ENCODE measurements at regions not wholly inside any gene's neighbourhood (a gene's known extent, or its start where the extent isn't known, plus 50 kb on each side); places are given as distances from the start of the nearest gene placed in this dataset.
"Not testable (repeated sequence)": the region's sequence is repeated elsewhere in the genome, so short reads cannot be mapped to it uniquely, and the experiment has no call there.

DNA sequence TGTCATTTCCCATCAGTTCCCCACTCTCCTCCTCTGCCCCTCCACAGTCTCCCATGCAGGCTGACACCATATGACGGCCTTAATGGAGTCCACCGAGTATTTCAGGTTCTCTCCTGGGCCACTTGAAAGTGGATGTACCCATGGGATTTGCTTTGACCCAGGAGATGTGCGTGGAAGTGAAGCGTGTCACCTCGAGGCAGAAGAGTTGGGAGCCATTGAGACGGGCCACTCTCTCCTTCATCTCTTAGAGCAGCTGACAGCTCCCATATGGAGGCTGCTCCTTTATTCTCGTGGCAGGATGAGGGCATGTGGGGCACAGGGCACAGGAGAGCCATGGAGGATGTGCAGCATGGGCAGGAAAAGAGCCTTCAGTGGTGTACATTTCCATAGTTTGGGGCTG lies 144.7 kb upstream of the CRYM start:
- DNase-seq = not testable (repeated sequence)

DNA sequence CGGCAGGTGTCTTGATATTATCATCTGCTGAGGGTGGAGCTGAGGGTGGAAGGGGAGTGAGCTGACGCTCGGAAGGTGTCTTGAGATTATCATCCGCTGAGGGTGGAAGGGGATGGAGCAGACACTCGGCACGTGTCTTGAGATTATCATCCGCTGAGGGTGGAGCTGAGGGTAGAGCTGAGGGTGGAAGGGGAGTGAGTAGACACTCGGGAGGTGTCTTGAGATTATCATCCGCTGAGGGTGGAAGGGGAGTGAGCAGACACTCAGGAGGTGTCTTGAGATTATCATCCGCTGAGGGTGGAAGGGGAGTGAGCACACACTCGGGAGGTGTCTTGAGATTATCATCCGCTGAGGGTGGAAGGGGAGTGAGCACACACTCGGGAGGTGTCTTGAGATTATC lies 126.6 kb upstream of the CRYM start:
- DNase-seq = not testable (repeated sequence)

- not testable (repeated sequence) for DNase-seq
These were observed 119.8 kb upstream of the CRYM start for GRCh38 chr16:21397866-21398265.

DNA sequence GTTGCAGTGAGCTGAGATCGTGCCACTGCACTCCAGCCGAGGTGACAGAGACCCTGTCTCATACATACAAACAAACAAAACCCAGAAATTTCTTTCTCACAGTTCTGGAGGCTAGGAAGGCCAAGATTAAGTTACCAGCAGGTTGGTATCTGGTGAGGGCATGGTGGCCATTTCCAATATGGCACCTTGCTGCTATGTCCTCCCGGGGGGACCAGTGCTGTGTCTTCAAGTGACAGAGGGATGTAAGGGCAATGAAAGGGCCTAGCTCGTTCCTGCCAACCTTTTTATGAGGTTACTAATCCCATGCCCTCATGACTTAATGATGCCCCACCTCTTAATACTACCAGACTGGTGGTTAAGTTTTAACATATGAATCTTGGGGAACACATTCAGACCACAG lies 118.5 kb upstream of the CRYM start:
- DNase-seq = not testable (repeated sequence)

DNA sequence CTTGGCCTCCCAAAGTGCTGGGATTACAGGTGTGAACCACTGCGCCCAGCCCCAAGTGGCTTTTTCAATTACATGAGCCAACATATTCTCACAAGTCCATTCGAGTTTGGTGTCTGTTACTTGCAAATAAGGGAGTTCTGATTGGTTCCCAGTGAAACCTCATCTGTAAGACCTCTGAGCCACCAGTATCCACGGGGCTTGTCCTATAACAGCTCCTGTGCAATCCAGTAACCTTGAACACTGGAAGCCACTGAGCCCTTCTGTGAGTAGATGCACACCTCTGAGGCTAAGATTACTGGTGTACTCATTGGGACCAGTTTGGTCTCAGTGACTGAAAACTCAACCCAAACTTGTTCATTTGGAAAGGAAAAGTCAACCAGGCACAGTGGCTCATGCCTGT lies 112.5 kb upstream of the CRYM start:
- not testable (repeated sequence) for DNase-seq

- DNase-seq = not testable (repeated sequence)
These were observed 111.8 kb upstream of the CRYM start for GRCh38 chr16:21389860-21390259.

DNA sequence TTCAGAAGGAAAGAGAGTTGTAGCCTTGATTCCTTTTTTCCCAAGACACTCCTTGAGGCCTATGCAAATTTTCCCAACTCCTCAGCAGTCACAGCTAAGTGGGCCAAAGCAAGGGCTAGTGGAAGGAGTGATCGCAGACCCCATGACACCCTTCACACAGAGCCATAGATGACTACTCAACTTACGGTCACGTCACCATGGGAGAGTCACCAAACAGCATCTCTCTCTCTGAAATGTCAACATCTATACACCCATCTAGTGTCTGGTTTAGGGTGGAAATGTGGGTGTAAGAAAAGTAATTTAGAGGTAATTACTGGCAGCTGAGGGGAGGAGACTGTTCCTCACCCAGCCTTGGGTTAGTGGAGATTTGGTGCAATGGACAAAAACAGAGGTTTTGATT lies 109.7 kb upstream of the CRYM start:
- DNase-seq = not testable (repeated sequence)

GRCh38 chr16:21386201-21386915 lies 108.3 kb upstream of the CRYM start:
- DNase-seq = not testable (repeated sequence)

DNA sequence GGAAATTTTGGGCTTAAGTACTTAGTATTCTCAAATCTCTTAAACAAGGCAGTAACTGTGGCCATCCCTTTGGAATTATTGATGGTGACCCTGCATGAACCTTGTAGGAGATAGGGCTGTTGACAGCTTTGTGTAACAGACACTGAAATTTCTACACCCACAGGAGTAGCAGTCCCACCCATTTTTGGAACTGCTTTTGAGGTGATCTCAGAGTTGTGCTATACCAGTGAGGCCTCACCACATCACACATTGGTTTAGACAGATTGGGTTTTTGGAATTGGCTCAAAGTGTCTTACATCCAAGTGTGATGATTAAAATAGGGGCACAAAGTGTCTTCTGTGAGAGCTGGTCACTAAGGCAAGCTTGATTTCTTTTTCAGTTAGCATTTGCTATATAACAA lies 105.6 kb upstream of the CRYM start:
- DNase-seq = not testable (repeated sequence)

DNA sequence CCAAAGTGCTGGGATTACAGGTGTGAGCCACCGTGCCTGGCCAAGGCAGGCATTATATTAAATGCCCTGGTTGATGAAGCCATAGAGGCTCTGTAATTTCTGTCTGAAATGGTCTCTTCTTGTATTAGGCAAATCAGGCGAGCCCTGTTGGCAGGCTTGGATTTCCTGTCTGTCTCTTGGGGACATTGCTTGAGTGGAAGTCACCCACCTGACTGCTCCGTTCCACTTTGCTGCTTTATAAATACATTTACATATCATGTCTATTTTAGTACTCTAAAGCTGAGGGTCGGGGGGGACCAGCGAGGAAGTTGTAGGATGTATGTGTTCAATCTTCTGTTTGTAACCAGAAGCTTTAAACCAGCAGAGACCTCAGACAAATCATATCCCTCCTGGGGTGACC lies 101.6 kb upstream of the CRYM start:
- DNase-seq = not testable (repeated sequence)

DNA sequence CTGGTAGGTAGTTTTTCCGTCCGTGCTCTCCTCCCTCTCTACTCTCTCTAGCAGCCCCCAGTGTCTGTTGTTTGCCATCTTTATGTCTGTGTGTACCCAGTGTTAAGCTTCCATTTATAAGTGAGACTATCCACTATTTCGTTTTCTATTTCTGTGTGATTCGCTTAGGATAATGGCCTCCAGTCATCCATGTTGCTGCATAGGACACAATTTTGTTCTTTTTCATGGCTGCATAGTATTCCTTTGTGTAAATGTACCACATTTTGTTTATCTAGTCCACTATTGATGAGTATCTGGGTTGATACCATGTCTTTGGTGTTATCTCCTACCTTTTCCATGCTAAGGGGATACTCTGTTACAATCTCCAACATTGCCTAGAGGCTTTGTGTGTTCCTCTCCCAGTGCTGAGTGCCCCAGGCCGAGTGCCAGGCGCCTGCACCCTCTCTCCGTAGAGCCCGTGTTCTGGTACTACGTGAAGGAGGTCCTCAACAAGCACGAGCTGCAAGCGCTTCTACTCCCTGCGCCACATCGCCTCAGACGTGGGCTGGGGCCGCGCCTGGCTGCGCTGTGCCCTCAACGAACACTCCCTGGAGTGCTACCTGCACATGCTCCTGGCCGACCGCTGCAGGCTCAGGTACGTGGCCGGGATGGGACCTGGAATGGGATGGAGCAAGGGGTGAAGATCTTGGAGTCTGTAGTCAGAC lies 98.3 kb upstream of the CRYM start:
- DNase-seq = not testable (repeated sequence)

- DNase-seq = not testable (repeated sequence)
These were observed 97.2 kb upstream of the CRYM start for GRCh38 chr16:21375334-21375733.

- DNase-seq = not testable (repeated sequence)
These were observed 95.4 kb upstream of the CRYM start for GRCh38 chr16:21373454-21373853.

DNA sequence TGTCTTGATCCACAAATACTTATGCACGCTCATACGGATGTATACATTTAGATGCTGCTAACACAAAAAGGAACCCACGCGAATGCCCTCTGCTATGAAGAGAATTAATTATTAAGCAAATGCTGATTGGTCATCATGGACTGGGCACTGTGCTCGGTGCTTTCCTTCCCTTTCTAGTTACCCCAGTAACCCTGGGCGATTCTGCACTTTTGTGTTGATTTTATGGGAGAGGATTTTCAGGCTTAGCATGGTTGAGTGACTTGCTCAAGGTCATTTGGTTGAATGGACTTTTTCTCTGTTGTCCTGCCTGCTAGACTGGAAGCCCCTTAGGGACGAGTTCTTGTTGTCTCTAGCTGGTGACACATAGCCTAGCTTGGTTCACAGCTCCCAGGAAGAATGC lies 94.8 kb upstream of the CRYM start:
- not testable (repeated sequence) for DNase-seq

- DNase-seq = not testable (repeated sequence)
These were observed 94.2 kb upstream of the CRYM start for GRCh38 chr16:21372162-21372835.

GRCh38 chr16:21370791-21371190 lies 92.7 kb upstream of the CRYM start:
- peak in 1 of 2 experiments; percentile 60 for DNase-seq

DNA sequence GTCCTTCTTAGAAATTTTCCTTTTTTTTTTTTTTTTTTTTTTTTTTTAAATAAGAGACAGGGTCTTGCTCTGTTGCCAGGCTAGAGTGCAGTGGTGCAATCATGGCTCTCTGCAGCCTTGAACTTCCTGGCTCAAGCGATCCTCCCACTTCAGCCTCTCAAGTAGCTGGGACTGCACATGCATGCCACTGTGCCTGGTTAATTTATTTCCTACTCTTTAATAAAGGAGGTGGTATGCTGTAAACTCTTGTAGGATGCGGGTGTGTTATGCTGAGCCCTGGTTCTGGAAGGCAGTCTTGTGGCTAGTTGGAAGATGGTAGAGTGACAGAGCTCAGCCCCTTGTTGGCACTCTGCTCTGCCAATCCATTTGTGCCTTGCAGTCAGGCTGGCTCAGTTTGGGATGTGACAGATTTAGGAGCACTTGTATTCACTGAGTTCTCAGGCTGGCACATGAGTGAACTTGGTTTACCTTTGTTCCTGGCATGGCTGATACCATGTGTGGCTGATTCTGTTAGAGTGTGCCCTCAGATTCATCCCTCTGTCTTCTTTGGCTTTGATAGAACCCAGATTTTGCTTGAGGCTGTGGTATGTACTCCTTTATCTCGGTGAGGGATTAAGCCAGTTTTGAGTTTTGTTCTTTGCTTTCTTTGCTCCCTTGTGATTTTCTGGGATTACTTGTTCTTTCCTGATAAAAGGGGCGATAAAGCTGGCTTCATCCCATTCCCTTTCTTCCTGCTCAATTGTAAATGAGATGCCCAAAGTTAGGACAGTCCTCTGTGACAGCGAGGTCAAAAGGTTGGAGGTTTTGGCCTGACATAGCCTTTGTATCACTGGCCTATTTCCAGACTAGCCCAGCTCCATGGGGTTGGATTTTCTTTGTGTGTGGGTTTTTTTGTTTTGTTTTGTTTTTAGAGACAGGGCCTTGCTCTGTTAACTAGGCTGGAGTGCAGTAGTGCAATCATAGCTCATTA lies 91.2 kb upstream of the CRYM start:
- peak in 1 of 2 experiments; percentile 22 for DNase-seq

DNA sequence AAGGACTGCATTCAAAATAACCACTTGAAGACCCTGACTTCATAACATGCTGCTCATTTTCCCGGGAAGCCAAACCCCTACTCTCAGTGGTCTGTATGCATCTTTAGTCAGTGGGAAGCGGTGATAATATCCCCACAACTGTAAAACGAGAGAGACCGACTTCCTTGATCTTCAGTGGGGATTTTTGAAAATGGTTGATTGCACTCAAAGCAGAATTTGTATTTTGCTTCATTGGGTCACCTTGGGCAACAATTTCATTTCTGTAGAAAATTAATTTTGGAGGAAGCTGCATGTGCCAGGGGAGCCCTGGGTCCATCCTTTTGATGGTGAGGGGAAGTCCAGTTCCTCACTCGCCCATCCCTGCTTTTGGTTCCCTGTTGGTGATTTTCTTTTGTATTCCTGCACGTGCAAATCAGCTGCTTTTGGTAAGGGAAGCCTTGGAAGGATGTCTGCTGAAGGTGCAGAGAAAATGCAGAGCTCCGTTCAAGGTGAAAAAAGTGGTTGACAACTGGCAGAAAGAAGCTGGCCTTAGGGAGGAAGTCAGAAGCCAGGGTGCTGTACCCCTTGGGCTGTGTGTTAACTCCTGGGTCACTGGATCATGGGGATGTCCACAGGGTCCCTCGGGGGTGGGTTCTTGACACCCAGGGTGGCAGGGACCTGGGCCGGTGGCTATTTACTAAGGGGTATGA lies 89.8 kb upstream of the CRYM start:
- DNase-seq = not testable (repeated sequence)

DNA sequence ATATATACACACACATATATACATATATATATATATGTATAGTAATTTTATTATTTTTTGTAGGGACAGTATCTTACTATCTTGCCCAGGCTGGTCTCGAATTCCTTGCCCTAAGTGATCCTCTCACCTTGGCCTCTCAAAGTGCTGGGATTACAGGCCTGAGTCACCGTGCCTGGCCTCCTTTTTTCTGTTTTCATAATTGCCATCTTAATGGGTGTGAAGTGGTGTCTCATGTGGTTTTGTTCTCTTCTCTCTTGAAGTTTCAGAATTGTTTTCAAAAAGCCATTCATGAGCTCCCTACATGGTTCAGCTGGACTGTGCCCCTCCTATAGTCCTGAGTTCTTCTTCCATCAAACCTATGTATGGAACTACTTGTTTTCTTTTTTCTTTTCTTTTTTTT lies 88.9 kb upstream of the CRYM start:
- DNase-seq = not testable (repeated sequence)

GRCh38 chr16:21365541-21365940 lies 87.5 kb upstream of the CRYM start:
- DNase-seq = not testable (repeated sequence)

- not testable (repeated sequence) for DNase-seq
These were observed 85.6 kb upstream of the CRYM start for GRCh38 chr16:21363550-21364223.
